Activated CD4-positive, alpha-beta T cell treated with anti-CD3 and anti-CD28 coated beads for 1 hour (primary cell): ENCODE measurements at regions not wholly inside any gene's neighbourhood (a gene's known extent, or its start where the extent isn't known, plus 50 kb on each side); places are given as distances from the start of the nearest gene placed in this dataset.
"Not testable (repeated sequence)": the region's sequence is repeated elsewhere in the genome, so short reads cannot be mapped to it uniquely, and the experiment has no call there.

Experiments
- DNase-seq: peaks from one replicate; pipeline ENCODE4 v3.0.0-alpha.2; 2020

- no peak for DNase-seq
These were observed 217.1 kb downstream of the CXCL12 start for GRCh38 chr10:44167752-44168151.

- no peak for DNase-seq
These were observed 218.5 kb downstream of the CXCL12 start for GRCh38 chr10:44166441-44166840.

- DNase-seq: no peak
These were observed 220.5 kb downstream of the CXCL12 start for GRCh38 chr10:44164251-44164956.

- DNase-seq: no peak
These were observed 223.7 kb downstream of the CXCL12 start for GRCh38 chr10:44161184-44161583.

- no peak for DNase-seq
These were observed 227.3 kb downstream of the CXCL12 start for GRCh38 chr10:44157574-44157973.

GRCh38 chr10:44154956-44155355 lies 229.9 kb downstream of the CXCL12 start:
- no peak for DNase-seq

GRCh38 chr10:44153918-44154670 lies 230.8 kb downstream of the CXCL12 start:
- DNase-seq: no peak

- no peak for DNase-seq
These were observed 241.3 kb downstream of the CXCL12 start for GRCh38 chr10:44143556-44143955.

- DNase-seq: no peak
These were observed 252.3 kb downstream of the CXCL12 start for GRCh38 chr10:44132361-44133289.

GRCh38 chr10:44126291-44126717 lies 258.6 kb downstream of the CXCL12 start:
- DNase-seq: no peak

- no peak for DNase-seq
These were observed 259.0 kb downstream of the CXCL12 start for GRCh38 chr10:44125879-44126278.

- no peak for DNase-seq
These were observed 266.4 kb downstream of the CXCL12 start for GRCh38 chr10:44118500-44118899.

- no peak for DNase-seq
These were observed 268.4 kb downstream of the CXCL12 start for GRCh38 chr10:44116474-44116873.

- DNase-seq: no peak
These were observed 269.4 kb downstream of the CXCL12 start for GRCh38 chr10:44115516-44115915.

- no peak for DNase-seq
These were observed 270.5 kb downstream of the CXCL12 start for GRCh38 chr10:44114441-44114840.

GRCh38 chr10:44112280-44112679 lies 272.6 kb downstream of the CXCL12 start:
- DNase-seq: not testable (repeated sequence)

- DNase-seq: no peak
These were observed 279.2 kb downstream of the CXCL12 start for GRCh38 chr10:44105696-44106095.

- DNase-seq: no peak
These were observed 282.1 kb downstream of the CXCL12 start for GRCh38 chr10:44102726-44103255.

- no peak for DNase-seq
These were observed 283.8 kb downstream of the CXCL12 start for GRCh38 chr10:44101082-44101481.

GRCh38 chr10:44099511-44099910 lies 285.4 kb downstream of the CXCL12 start:
- no peak for DNase-seq

GRCh38 chr10:44096217-44096616 lies 288.7 kb downstream of the CXCL12 start:
- not testable (repeated sequence) for DNase-seq

- no peak for DNase-seq
These were observed 295.2 kb downstream of the CXCL12 start for GRCh38 chr10:44089671-44090070.

GRCh38 chr10:44087403-44087802 lies 297.5 kb downstream of the CXCL12 start:
- no peak for DNase-seq
